Fibroblast of the aortic adventitia (primary cell): ENCODE measurements at regions not wholly inside any gene's neighbourhood (a gene's known extent, or its start where the extent isn't known, plus 50 kb on each side); places are given as distances from the start of the nearest gene placed in this dataset.
"Not testable (repeated sequence)": the region's sequence is repeated elsewhere in the genome, so short reads cannot be mapped to it uniquely, and the experiment has no call there.

ENCODE experiments used
- DNase-seq: peaks from one replicate; pipeline ENCODE4 v3.0.0-alpha.2; 2010; ENCODE audit warnings: low read depth
- H3K4me3 ChIP-seq: 2 replicates; pipeline ENCODE4 v1.5.1; 2011; ENCODE audit warnings: low read depth, mild to moderate bottlenecking, control low read depth, low read length, moderate library complexity
- CTCF ChIP-seq: IDR thresholded peaks from 2 replicates; pipeline ENCODE4 v1.5.1; 2011; ENCODE audit warnings: mild to moderate bottlenecking, low read length, control low read depth, inconsistent platforms; ENCODE audit not compliant: insufficient read depth

DNA sequence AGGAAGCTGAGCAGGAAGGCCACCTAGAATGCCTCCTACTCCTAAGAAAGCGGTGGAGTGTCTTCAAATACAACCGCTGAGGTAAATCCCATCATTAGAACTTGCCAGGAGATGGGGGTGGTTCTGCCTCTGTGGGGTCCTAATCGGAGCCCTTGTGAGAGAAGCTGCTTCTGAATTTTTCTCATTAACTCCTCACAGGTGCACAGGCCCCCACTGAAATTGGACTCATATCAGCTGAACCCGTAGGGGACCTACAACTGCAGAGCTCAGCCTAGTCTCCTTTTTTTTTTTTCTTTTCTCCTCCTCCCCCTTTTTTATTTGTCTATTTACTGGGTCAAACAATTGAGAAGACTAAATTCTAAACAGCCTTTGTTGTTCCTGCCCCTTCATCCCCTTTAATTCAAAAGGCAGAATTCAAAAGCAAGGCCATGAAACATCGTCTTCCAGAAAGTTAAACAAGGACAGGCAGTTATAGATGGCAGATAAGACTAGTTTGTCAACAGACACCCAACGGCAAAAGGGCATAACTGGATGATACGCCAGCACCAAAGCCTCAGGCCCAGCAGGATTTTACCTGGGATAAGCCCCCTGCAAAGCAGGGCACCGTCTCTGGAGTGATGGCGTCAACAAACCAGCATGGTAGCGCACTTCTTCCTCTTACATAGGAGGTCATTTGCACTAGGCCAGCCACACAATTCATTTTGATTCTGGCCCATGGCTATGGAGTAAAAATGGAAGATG, 213.7 kb upstream of the HES1 start:
- no peak overlapping the region for H3K4me3 ChIP-seq
- no peak for TF ChIP-seq CTCF
- no peak for DNase-seq

DNA sequence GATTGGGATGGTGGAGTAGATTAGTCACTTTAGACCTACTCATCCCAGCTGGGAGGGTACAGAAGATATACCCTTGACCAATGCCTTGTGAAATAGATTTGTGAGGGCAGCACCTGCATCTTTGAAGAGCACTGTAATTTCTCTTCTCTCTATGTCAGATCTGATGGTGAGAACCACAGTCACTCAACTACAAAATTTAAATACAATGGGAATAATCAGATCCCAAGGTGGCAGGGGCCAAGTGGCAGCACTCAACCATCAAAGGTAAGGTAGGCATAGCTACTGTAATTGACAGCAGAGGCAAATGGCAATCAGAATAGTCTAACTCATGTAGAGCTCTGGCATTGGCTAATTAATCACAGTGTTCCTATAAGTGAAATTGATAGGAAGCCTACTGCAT, 212.0 kb upstream of the HES1 start:
- H3K4me3 ChIP-seq, DNase-seq: not testable (repeated sequence)

- not testable (repeated sequence) for DNase-seq, H3K4me3 ChIP-seq
Measured at GRCh38 chr3:193926071-193926470, 209.9 kb upstream of the HES1 start.

DNA sequence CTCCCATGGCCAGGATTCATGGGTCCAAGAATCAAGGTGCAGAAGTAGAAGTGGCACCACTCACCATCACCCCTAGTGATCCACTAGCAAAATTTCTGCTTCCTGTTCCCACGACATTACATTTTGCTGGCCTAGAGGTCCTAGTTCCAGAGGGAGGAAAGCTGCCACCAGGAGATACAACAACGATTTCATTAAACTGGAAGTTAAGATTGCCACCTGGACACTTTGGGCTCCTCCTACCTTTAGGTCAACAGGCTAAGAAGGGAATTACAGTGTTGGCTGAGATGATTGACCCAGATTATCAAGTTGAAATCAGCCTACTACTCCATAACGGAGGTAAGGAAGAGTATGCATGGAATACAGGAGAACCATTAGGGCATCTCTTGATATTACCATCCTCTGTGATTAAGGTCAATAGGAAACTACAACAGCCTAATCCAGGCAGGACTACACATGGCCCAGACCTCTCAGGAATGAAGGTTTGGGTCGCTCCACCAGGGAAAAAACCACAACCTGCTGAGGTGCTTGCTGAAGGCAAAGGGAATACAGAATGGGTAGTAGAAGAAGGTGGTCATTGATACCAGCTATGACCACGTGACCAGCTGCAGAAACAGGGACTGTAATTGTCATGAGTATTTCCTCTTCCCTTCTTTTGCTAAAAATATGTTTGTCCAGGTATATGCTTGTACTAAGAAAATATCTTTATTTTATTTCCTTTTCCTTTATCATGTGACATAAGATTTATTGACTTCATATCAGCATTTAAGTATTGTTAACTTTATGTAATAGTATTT, 208.3 kb upstream of the HES1 start:
- not testable (repeated sequence) for H3K4me3 ChIP-seq, DNase-seq

- TF ChIP-seq CTCF: no peak
- H3K4me3 ChIP-seq: no peak overlapping the region
- no peak for DNase-seq
Measured at GRCh38 chr3:193928354-193929209, 207.4 kb upstream of the HES1 start.

- no peak overlapping the region for H3K4me3 ChIP-seq
- DNase-seq: no peak
- no peak for TF ChIP-seq CTCF
Measured at GRCh38 chr3:193929373-193929772, 206.6 kb upstream of the HES1 start.

GRCh38 chr3:193929921-193930646, 205.9 kb upstream of the HES1 start:
- no peak for DNase-seq
- TF ChIP-seq CTCF: no peak
- no peak overlapping the region for H3K4me3 ChIP-seq
